ENCODE measurements at regions not wholly inside any gene's neighbourhood (a gene's known extent, or its start where the extent isn't known, plus 50 kb on each side); places are given as distances from the start of the nearest gene placed in this dataset.
A peak's percentile ranks its signal among the peaks of the same experiment; 100 is the strongest.
"Not testable (repeated sequence)": the region's sequence is repeated elsewhere in the genome, so short reads cannot be mapped to it uniquely, and the experiment has no call there.

DNA sequence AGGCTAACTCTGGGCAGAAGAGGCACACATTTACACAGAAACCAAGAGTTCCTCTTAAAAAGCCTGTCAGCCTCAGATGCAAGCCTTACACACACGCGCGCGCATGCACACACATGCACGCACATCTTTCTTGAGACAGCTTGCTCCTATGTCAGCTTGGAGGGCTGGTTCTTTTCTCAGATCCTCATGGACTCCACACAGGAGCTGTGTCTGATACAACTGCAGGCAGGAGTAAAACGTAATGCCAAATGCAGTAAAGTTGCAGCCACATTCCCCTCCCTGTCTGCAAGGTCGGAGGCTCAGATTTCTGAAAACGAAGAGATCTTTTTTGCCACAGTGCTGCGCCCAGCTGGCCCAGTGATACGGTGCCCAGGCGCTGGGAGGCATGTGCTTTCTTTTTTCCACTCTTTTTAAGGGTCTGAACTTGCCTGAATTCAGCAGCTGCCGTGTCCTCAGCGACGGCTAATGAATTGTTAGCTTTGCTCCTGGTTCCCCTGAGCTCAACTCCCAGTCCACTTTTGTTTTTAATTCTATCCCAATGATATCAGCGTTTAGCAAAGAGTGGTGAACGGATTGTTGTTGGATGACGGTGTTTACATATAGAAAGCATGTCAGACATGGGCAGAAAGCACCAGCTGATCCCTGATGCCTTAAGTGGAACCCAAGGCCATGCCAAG, 72.9 kb upstream of the FOXN3 start:
- no peak for DNase-seq (ENCODE audit: low read depth)

DNA sequence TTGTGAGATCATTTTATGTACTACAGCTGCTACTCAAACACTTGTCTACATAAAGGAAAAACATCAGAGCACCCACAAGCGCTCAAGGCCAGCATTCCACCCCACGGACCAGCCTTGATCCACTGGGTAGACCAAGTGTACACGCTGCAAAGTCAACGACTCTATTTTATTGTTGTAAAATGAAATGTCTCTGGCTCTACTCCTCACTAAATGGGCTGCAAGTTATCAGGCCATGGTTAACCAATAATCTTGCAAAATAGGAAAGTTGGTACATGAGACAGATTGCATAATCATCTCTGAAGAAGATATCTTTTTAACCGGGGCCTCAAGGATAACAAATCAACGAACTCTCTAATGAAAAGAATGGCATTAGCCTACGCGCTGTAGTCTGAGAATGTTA, 69.9 kb upstream of the FOXN3 start:
- DNase-seq (ENCODE audit: low read depth) = no peak

DNA sequence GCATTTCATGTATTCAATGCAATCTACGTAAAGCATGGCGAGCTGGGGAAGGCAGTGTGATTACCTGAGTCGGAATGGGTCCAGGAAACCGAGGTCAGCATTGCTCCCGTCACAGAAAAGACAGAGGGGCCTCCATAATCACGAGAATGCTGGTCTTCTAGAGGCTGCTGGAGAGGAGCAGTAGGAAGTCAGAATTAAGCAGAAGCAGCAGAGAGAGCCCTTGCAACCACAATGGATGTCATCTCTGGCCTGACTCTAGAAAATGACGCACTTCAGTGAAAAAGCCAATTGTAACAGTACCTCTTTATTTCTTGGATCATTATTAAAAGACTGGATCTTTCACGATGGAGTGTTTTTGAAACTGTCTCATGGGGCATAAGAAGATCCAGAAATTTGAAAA, 69.5 kb upstream of the FOXN3 start:
- DNase-seq (ENCODE audit: low read depth) = no peak

DNA sequence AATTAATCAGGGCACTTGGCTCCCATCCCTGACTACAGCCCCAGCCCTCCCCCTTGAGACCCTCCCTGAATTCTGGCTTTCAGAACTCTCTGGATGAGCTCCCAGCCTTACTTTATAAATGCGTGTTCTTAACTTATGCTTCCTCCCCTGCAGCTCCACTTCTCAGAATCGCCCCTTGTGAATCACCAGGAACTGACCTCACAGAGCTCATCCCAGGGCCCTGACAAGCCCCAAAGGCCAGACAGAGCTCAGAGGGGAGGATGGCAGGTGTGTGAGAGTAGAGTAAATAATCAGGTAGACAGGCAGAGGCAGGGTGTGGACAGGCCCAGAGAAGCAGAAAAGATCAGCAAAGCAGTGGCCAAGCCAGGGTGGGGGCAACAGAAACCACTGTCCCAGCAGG, 68.2 kb upstream of the FOXN3 start:
- DNase-seq (ENCODE audit: low read depth) = no peak

DNA sequence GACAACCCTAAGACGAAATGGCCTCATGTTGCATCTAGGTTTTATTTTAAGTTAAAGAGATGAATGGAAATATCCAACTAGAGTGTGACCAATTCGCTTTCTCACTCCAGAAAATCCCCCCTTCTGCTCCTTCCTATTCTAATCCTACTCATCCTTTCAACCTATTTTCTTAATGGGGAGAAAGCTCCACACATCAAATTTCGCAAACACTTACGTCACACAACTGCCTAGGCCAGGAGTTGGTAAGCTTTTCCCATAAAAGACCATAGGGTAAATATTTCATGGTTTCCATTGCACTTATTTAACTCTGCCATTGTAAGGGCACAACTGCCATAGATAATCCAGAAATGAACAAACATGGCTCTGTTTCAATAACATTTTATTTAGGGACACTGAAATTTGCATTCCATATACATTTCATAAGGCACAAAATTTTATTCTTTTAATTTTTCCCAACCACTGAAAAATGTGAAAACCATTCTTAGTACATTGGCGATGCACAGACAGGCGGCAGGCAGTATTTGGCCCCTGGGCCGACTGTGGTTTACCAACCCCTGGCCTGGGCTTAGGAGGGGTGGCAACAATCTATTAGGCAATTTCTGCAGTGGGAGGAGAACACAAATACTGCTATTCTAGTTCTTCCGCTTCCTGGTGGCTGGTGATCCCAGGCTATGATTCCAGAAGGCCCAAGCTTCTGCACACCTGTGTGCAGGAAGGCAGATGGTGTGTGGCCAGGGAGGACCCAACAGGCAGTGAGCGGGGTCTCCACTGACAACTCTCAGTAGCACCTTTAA, 67.2 kb upstream of the FOXN3 start:
- no peak for DNase-seq (ENCODE audit: low read depth)

DNA sequence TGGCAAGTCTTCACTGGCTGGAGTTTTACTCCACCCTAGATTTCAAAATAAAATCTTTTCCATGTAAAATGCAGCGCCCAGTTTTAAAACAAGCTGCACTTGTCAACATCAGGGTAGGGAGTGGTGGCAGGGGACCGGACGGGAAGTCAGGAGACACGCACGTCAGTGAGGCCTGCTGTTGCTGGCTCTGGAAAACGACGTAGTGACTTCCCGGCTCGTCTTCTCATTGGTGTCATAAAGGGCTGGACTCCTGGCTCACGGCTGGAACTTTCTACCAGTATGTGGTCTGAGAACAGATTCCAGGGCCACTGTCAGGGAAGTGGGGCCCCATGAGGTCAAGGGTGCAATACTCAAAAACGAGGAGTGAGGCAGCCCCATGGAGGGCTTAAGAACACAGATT, 64.2 kb upstream of the FOXN3 start:
- DNase-seq (ENCODE audit: low read depth) = no peak

DNA sequence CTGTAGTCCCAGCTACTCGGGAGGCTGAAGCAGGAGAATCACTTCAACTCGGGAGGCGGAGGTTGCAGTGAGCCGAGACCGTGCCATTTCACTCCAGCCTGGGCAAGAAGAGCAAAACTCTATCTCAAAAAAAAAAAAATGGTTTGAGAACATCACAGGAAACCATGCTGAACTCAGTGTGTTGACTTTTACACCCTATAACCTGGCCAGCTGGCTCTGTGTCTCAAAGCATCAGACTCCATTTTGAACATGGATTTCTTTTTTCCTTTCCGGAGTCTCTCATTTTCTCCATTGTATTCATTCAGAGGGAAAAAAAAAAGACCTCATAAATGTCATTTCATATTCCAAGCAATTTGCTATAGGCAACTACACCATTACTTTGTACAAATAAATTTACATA, 63.2 kb upstream of the FOXN3 start:
- no peak for DNase-seq (ENCODE audit: low read depth)

DNA sequence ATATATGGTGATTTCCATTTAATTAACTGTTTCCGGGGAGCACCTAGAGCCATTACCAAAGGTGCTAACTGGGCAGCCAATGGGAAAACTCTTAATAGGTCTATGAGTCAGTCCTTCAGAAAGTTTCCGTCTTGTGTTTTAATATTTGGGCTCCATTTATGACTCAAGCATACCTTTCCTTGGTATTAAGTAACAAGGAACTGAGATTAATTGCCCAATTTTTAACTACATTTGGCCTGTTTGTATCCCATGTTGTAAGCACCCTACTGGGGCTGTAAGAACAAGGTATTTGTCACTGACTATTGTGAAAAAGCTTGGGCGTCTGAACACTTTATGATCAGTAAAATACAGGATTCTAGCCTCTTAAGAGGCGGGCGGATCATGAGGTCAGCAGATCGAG, 62.8 kb upstream of the FOXN3 start:
- no peak for DNase-seq (ENCODE audit: low read depth)

DNA sequence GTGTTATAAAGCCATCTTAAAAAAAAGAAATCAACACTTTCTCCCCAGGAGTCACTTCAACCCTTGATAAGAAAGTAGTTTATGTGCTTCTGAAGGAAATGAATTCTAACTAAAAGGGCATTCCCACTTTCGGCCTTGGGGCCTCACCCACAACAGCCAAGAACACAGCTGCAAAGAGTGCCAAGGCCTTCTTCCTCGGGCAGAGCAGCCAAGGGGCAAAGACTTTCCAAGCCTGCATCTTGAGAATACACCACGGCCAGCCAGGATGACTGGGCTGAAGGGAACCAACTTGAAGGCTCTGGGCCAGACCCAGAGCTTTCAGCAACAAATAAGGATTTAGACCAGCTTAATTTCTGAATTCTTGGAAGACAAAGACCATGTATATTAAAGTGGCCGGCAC, 60.4 kb upstream of the FOXN3 start:
- DNase-seq (ENCODE audit: low read depth) = no peak

DNA sequence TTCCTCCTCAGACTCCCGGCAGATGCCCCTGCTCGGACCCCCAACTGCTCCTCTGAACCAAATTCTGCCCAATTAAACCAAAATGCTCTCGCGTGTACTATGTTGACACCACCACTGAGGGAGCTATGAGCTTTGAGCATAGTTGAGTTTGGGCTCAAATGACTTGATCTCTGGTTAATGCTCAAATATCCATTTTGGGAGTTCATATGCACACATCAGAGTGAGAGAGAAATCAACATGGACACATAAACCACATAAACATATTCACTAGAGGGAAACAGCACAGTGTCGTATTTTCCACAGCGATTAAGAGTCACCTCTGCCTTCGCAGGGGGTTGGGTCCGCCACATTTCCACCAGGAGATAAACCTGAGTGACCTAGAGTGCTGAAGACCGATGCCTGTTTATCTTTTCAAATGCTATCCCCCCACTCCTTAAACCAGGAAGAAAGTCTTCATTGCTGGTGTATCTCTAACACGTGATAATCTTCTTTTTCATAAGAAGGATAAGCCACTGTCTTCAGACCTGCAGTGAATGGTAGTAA, 59.4 kb upstream of the FOXN3 start:
- no peak for DNase-seq (ENCODE audit: low read depth)

DNA sequence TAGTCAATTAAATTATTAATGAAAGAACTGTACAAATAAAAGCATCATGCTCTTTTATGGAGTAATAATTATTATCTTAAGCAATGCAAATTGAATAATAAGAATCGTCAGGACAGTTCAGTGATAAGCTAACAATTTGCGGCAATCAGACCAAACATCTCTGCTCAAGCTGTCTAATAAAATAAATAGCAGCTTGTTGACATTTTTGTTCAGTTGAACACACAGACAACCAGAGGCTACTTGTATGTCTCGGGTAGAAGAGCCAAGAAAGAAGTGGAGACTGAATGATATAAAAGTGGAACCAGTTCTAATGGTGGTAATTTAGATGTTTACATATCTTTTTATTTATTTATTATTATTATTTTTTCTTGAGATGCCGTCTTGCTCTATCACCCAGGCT, 57.4 kb upstream of the FOXN3 start:
- no peak for DNase-seq (ENCODE audit: low read depth)

DNA sequence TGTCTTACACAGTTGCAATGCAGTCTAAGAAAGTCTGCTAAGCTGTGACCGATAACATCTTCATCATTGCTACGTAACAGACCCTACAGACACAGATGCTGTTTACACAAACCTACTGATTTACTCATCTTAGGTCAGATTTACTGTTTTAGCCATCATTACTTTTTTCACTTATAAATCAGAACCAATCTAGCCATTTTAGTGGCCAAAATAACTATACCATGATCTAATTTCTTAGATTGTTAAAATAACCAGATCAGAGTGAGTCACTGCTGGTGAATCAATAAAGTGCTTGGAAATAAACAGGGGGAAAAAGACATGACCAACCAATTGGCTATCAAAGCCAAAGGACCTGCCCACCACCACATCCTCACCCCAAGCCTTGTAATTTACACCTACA, 57.0 kb upstream of the FOXN3 start:
- no peak for DNase-seq (ENCODE audit: low read depth)

DNA sequence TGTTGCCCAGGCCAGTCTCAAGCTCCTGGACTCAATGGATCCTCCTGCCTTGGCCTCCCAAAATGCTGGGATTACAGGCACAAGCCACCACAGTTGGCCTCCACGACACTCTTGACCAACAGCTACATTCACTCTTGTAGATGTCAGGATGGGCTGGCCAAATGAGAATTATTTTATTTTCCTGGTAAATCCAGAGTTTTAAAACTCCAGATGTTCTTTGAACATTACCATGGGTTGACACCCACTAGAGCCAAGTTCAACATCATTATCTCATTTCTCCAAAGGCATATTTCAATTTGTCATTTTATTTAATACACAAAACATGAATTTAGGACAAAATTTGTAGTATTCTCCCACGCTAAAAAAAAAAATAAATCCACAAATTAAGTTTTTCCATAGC, 56.5 kb upstream of the FOXN3 start:
- no peak for DNase-seq (ENCODE audit: low read depth)

DNA sequence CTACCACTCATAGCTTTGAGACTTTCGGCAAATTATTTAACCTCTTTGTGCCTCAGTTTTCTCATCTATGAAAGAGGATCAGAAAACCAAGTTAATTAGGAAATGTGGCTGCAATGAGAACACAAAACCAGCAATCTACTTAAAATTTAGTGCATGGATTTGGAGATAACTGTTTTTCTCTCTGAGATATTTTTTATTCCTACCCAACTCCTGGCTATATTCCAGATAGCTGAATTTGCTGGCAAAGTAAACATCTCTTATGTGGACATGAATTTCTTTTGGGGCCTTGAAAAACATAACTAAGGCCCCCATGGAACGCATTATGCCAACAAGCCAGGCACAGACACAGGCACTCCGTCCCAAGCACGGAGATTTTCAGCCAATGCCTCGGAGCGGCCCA, 53.4 kb upstream of the FOXN3 start:
- DNase-seq (ENCODE audit: low read depth) = no peak

DNA sequence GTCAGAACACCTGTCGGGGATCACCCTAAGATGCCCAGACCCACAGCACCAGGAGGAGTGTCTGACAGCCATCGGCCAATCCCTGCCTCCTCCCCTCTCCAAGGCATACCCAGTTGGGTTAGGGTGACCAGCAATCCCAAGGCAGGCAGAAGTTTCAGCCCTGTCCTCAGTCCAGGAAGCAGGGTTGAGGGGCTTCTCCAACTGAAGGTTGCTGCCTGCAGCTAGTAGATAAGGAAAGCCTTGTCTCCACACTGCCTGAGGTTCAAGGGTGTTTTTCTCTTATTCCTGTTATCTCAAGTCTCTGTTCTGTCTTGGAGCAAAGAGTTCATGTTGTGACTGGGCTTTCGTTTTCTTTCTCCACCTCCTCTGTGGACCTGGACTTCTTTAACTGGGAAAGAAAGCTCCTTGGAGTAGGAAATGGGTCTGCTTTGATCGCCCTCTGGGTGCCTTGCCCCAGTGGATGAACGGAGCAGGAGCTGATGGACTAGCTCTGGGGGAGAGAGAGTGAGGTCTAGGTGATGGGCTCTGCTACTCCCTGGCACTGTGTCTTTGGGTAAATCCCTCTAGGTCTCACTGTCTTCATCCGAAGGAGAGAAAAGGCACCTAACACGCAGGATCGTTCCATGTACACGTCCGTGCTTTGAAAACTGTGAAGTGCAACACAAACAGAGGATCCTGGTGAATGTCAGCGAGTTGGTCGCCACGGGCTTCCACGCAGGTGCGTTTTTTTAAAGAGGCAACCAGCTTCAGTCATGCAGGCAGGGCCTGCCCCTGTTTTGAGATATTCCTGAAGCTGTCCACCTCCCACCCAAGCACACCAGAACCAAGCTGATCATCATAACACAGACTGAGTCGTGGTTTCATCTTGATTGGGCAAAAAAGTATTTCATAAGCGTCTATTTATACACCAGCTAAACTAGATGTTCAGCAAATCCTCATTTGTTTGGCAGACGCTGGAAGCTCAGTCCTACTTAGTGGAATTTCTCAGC, 52.5 kb upstream of the FOXN3 start:
- DNase-seq (ENCODE audit: low read depth) = peak; percentile 71

DNA sequence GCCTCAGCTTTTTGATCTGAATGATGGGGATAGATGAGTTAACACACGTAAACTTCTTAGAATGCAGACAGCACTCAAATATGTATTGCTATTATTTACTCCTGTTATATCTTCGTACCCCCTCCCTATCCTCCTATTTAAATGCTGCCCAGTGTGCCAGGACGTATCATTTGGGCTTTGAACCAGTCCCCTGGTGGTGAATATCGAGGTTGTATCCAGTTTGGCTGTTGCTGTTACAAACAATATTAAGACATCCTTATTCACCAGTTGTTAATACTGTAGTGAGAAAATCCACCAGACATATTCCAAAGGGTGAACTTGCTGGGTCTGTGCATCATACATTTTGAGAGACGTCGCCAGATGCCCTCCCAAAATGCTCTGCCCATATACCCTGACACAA, 51.5 kb upstream of the FOXN3 start:
- DNase-seq (ENCODE audit: low read depth) = no peak

DNA sequence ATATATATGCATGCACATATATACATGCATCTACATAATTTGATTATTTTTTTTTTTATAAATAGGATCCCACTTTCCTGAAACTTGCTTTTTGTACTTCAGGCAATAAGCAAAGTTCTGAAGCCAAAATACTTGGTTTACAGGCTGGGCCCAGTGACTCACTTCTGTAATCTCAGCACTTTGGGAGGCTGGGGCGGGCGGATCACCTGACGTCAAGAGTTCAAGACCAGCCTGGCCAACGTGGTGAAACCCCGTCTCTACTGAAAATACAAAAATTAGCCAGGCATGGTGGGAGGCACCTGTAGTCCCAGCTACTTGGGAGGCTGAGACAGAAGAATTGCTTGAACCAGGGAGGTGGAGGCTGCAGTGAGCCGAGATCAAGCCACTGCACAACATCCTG, 51.0 kb upstream of the FOXN3 start:
- DNase-seq (ENCODE audit: low read depth) = not testable (repeated sequence)

DNA sequence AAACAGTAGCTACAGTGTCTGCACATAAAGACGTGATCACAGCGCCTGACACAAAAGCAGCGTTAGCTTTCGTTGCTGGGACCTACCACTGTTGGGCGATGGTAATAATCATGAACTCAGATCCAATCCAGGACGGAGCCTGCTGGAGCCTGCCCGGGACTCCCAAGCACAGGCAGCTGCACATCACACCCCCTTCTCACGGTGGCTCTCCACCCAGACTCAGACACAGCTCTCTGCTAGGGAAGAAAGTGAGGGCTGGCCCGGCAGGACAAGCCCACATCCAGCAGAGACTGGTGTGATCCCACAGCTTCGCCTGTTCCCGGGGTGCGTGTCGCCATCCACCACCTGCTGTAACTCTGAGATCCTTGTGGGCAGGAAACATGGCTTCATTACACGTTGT, 49.9 kb upstream of the FOXN3 start:
- no peak for DNase-seq (ENCODE audit: low read depth)

Measured in CMK (cell line).